ENCODE measurements at regions not wholly inside any gene's neighbourhood (a gene's known extent, or its start where the extent isn't known, plus 50 kb on each side); places are given as distances from the start of the nearest gene placed in this dataset.

- Histone ChIP-seq H2BK5ac (ENCODE audit: low read depth, low read length, poor library complexity, severe bottlenecking) (no peak overlapping the region), H3K27ac (ENCODE audit: low read length, poor library complexity, severe bottlenecking) (no peak overlapping the region), H4K8ac (ENCODE audit: low read length) (no peak overlapping the region), H3K4me2 (ENCODE audit: low read length, poor library complexity, severe bottlenecking) (no peak overlapping the region), H3K14ac (ENCODE audit: low read length in 2 of 2) (no peak overlapping the region), H3K9ac (ENCODE audit: low read length) (no peak overlapping the region), H2BK120ac (ENCODE audit: low read depth, low read length) (no peak overlapping the region), H3K4ac (ENCODE audit: low read depth in 1 of 2, low read length in 2 of 2) (no peak overlapping the region), H3K27me3 (ENCODE audit: control insufficient read depth in 1 of 2, insufficient read depth in 1 of 2, low read length in 2 of 2) (no peaks in the 10 kb centered on the region), H3K4me3 (ENCODE audit: insufficient read depth in 1 of 2, low read depth in 1 of 2, low read length in 2 of 2) (no peak overlapping the region), H2BK15ac (ENCODE audit: low read depth, poor library complexity, severe bottlenecking) (no peak overlapping the region), H2AK5ac (ENCODE audit: low read length, severe bottlenecking) (no peak overlapping the region), H3K9me3 (ENCODE audit: control insufficient read depth, low read length) (peaks cover 14% of the 10 kb centered on the region), H3K4me1 (ENCODE audit: control insufficient read depth, insufficient read depth, low read depth, low read length) (no peaks in the 10 kb centered on the region), H4K91ac (ENCODE audit: low read length) (no peak overlapping the region), H3K79me1 (replicated peaks; ENCODE audit: low read length, poor library complexity, severe bottlenecking) (no peaks in the 10 kb centered on the region), H3K36me3 (ENCODE audit: control insufficient read depth in 1 of 2, insufficient read depth in 2 of 2, low read depth in 1 of 2, low read length in 2 of 2) (no peaks in the 10 kb centered on the region), H3K18ac (ENCODE audit: low read depth in 1 of 2, low read length in 2 of 2) (no peak overlapping the region), H3K23ac (ENCODE audit: low read length in 2 of 2) (no peak overlapping the region), H2BK12ac (ENCODE audit: low read length in 2 of 2) (no peak overlapping the region), H2AFZ (ENCODE audit: low read depth, low read length) (no peak overlapping the region)
- no peak for DNase-seq
- WGBS, result 91% methylated on average over 19 of the region's 19 CpGs
Observed at GRCh38 chr10:128326251-128326650, 200.0 kb upstream of the MKI67 start.

GRCh38 chr10:128326851-128327250 is 200.6 kb upstream of the MKI67 start:
- no peak overlapping the region for H3K27ac ChIP-seq (ENCODE audit: low read length, poor library complexity, severe bottlenecking)

GRCh38 chr10:128336401-128336800 is 210.2 kb upstream of the MKI67 start:
- H3K79me1 ChIP-seq (replicated peaks; ENCODE audit: low read length, poor library complexity, severe bottlenecking), result no peaks in the 10 kb centered on the region
- no peak overlapping the region for H3K18ac ChIP-seq (ENCODE audit: low read depth in 1 of 2, low read length in 2 of 2)
- no peak overlapping the region for H2BK5ac ChIP-seq (ENCODE audit: low read depth, low read length, poor library complexity, severe bottlenecking)
- no peak overlapping the region for H4K8ac ChIP-seq (ENCODE audit: low read length)
- H3K4me1 ChIP-seq (ENCODE audit: control insufficient read depth, insufficient read depth, low read depth, low read length), result no peaks in the 10 kb centered on the region
- no peak overlapping the region for H3K23ac ChIP-seq (ENCODE audit: low read length in 2 of 2)
- WGBS, result 64% methylated on average over 5 of the region's 6 CpGs
- H3K4me3 ChIP-seq (ENCODE audit: insufficient read depth in 1 of 2, low read depth in 1 of 2, low read length in 2 of 2), result no peak overlapping the region
- H2AFZ ChIP-seq (ENCODE audit: low read depth, low read length), result no peak overlapping the region
- H2BK15ac ChIP-seq (ENCODE audit: low read depth, poor library complexity, severe bottlenecking), result no peak overlapping the region
- H3K4ac ChIP-seq (ENCODE audit: low read depth in 1 of 2, low read length in 2 of 2), result no peak overlapping the region
- H2AK5ac ChIP-seq (ENCODE audit: low read length, severe bottlenecking), result no peak overlapping the region
- H3K14ac ChIP-seq (ENCODE audit: low read length in 2 of 2), result no peak overlapping the region
- peaks cover 0 to 4% of the 10 kb centered on the region in 2 experiments for H3K27me3 ChIP-seq (ENCODE audit: control insufficient read depth in 1 of 2, insufficient read depth in 1 of 2, low read length in 2 of 2)
- peaks cover 3% of the 10 kb centered on the region for H3K9me3 ChIP-seq (ENCODE audit: control insufficient read depth, low read length)
- H3K4me2 ChIP-seq (ENCODE audit: low read length, poor library complexity, severe bottlenecking), result no peak overlapping the region
- H3K36me3 ChIP-seq (ENCODE audit: control insufficient read depth in 1 of 2, insufficient read depth in 2 of 2, low read depth in 1 of 2, low read length in 2 of 2), result no peaks in the 10 kb centered on the region
- no peak overlapping the region for H3K9ac ChIP-seq (ENCODE audit: low read length)
- no peak overlapping the region for H2BK120ac ChIP-seq (ENCODE audit: low read depth, low read length)
- no peak overlapping the region for H2BK12ac ChIP-seq (ENCODE audit: low read length in 2 of 2)
- no peak overlapping the region for H4K91ac ChIP-seq (ENCODE audit: low read length)
- H3K27ac ChIP-seq (ENCODE audit: low read length, poor library complexity, severe bottlenecking), result no peak overlapping the region
- no peak for DNase-seq

More at GRCh38 chr10:128326851-128327250, 200.6 kb upstream of the MKI67 start:
- H3K23ac ChIP-seq (ENCODE audit: low read length in 2 of 2), result no peak overlapping the region
- no peak overlapping the region for H3K14ac ChIP-seq (ENCODE audit: low read length in 2 of 2)
- H3K18ac ChIP-seq (ENCODE audit: low read depth in 1 of 2, low read length in 2 of 2), result no peak overlapping the region
- no peaks in the 10 kb centered on the region for H3K36me3 ChIP-seq (ENCODE audit: control insufficient read depth in 1 of 2, insufficient read depth in 2 of 2, low read depth in 1 of 2, low read length in 2 of 2)
- H3K9ac ChIP-seq (ENCODE audit: low read length), result no peak overlapping the region
- H3K4me2 ChIP-seq (ENCODE audit: low read length, poor library complexity, severe bottlenecking), result no peak overlapping the region
- no peak overlapping the region for H4K91ac ChIP-seq (ENCODE audit: low read length)
- H3K9me3 ChIP-seq (ENCODE audit: control insufficient read depth, low read length), result peaks cover 14% of the 10 kb centered on the region
- DNase-seq, result no peak
- no peaks in the 10 kb centered on the region for H3K79me1 ChIP-seq (replicated peaks; ENCODE audit: low read length, poor library complexity, severe bottlenecking)
- no peak overlapping the region for H2BK15ac ChIP-seq (ENCODE audit: low read depth, poor library complexity, severe bottlenecking)
- H3K4me3 ChIP-seq (ENCODE audit: insufficient read depth in 1 of 2, low read depth in 1 of 2, low read length in 2 of 2), result no peak overlapping the region
- H3K4me1 ChIP-seq (ENCODE audit: control insufficient read depth, insufficient read depth, low read depth, low read length), result no peaks in the 10 kb centered on the region
- H2AK5ac ChIP-seq (ENCODE audit: low read length, severe bottlenecking), result no peak overlapping the region
- H2AFZ ChIP-seq (ENCODE audit: low read depth, low read length), result no peak overlapping the region
- no peak overlapping the region for H2BK120ac ChIP-seq (ENCODE audit: low read depth, low read length)
- WGBS, result 76% methylated on average over 6 of the region's 11 CpGs
- no peak overlapping the region for H4K8ac ChIP-seq (ENCODE audit: low read length)
- H3K27me3 ChIP-seq (ENCODE audit: control insufficient read depth in 1 of 2, insufficient read depth in 1 of 2, low read length in 2 of 2), result no peaks in the 10 kb centered on the region
- H3K4ac ChIP-seq (ENCODE audit: low read depth in 1 of 2, low read length in 2 of 2), result no peak overlapping the region
- H2BK12ac ChIP-seq (ENCODE audit: low read length in 2 of 2), result no peak overlapping the region
- H2BK5ac ChIP-seq (ENCODE audit: low read depth, low read length, poor library complexity, severe bottlenecking), result no peak overlapping the region

GRCh38 chr10:128337860-128338378 is 211.7 kb upstream of the MKI67 start:
- H3K36me3 ChIP-seq (ENCODE audit: control insufficient read depth in 1 of 2, insufficient read depth in 2 of 2, low read depth in 1 of 2, low read length in 2 of 2), result no peaks in the 10 kb centered on the region
- no peak overlapping the region for H2BK15ac ChIP-seq (ENCODE audit: low read depth, poor library complexity, severe bottlenecking)
- H3K23ac ChIP-seq (ENCODE audit: low read length in 2 of 2), result no peak overlapping the region
- H3K4me3 ChIP-seq (ENCODE audit: insufficient read depth in 1 of 2, low read depth in 1 of 2, low read length in 2 of 2), result no peak overlapping the region
- H3K4me1 ChIP-seq (ENCODE audit: control insufficient read depth, insufficient read depth, low read depth, low read length), result no peaks in the 10 kb centered on the region
- H2AFZ ChIP-seq (ENCODE audit: low read depth, low read length), result no peak overlapping the region
- H3K27ac ChIP-seq (ENCODE audit: low read length, poor library complexity, severe bottlenecking), result no peak overlapping the region
- no peak overlapping the region for H3K9ac ChIP-seq (ENCODE audit: low read length)
- peaks cover 0 to 4% of the 10 kb centered on the region in 2 experiments for H3K27me3 ChIP-seq (ENCODE audit: control insufficient read depth in 1 of 2, insufficient read depth in 1 of 2, low read length in 2 of 2)
- no peak overlapping the region for H3K4ac ChIP-seq (ENCODE audit: low read depth in 1 of 2, low read length in 2 of 2)
- no peak overlapping the region for H2BK12ac ChIP-seq (ENCODE audit: low read length in 2 of 2)
- H2BK120ac ChIP-seq (ENCODE audit: low read depth, low read length), result no peak overlapping the region
- H4K91ac ChIP-seq (ENCODE audit: low read length), result no peak overlapping the region
- no peak overlapping the region for H3K14ac ChIP-seq (ENCODE audit: low read length in 2 of 2)
- no peak overlapping the region for H2AK5ac ChIP-seq (ENCODE audit: low read length, severe bottlenecking)
- H3K9me3 ChIP-seq (ENCODE audit: control insufficient read depth, low read length), result peaks cover 3% of the 10 kb centered on the region
- H3K79me1 ChIP-seq (replicated peaks; ENCODE audit: low read length, poor library complexity, severe bottlenecking), result no peaks in the 10 kb centered on the region
- H4K8ac ChIP-seq (ENCODE audit: low read length), result no peak overlapping the region
- no peak overlapping the region for H3K4me2 ChIP-seq (ENCODE audit: low read length, poor library complexity, severe bottlenecking)
- H3K18ac ChIP-seq (ENCODE audit: low read depth in 1 of 2, low read length in 2 of 2), result no peak overlapping the region
- no peak overlapping the region for H2BK5ac ChIP-seq (ENCODE audit: low read depth, low read length, poor library complexity, severe bottlenecking)
- 73% methylated on average over 7 of the region's 7 CpGs for WGBS
- DNase-seq, result no peak

Data from mesenchymal stem cell (in vitro differentiated cells and primary cell).